ENCODE measurements at regions not wholly inside any gene's neighbourhood (a gene's known extent, or its start where the extent isn't known, plus 50 kb on each side); places are given as distances from the start of the nearest gene placed in this dataset.
"Not testable (repeated sequence)": the region's sequence is repeated elsewhere in the genome, so short reads cannot be mapped to it uniquely, and the experiment has no call there.

- DNase-seq (ENCODE audit: low read depth), result no peak
Measured at GRCh38 chr3:177249203-177249602, 51.9 kb upstream of the TBL1XR1 start.

GRCh38 chr3:177250151-177250550 lies 52.9 kb upstream of the TBL1XR1 start:
- DNase-seq (ENCODE audit: low read depth), result no peak

GRCh38 chr3:177251755-177252154 lies 54.5 kb upstream of the TBL1XR1 start:
- no peak for DNase-seq (ENCODE audit: low read depth)

GRCh38 chr3:177257006-177257405 lies 59.7 kb upstream of the TBL1XR1 start:
- peak; percentile 7 for DNase-seq (ENCODE audit: low read depth)

GRCh38 chr3:177257625-177258024 lies 60.3 kb upstream of the TBL1XR1 start:
- no peak for DNase-seq (ENCODE audit: low read depth)

- DNase-seq (ENCODE audit: low read depth), result no peak
Measured at GRCh38 chr3:177262396-177262795, 65.1 kb upstream of the TBL1XR1 start.

GRCh38 chr3:177263615-177264368 lies 66.5 kb upstream of the TBL1XR1 start:
- peak; percentile 37 for DNase-seq (ENCODE audit: low read depth)

- DNase-seq (ENCODE audit: low read depth), result not testable (repeated sequence)
Measured at GRCh38 chr3:177271811-177272501, 74.7 kb upstream of the TBL1XR1 start.

GRCh38 chr3:177278016-177278415 lies 80.7 kb upstream of the TBL1XR1 start:
- DNase-seq (ENCODE audit: low read depth), result no peak

- DNase-seq (ENCODE audit: low read depth), result no peak
Measured at GRCh38 chr3:177279118-177279815, 82.0 kb upstream of the TBL1XR1 start.

GRCh38 chr3:177281292-177282118 lies 84.2 kb upstream of the TBL1XR1 start:
- no peak for DNase-seq (ENCODE audit: low read depth)

GRCh38 chr3:177282119-177282655 lies 84.9 kb upstream of the TBL1XR1 start:
- no peak for DNase-seq (ENCODE audit: low read depth)

GRCh38 chr3:177283983-177284382 lies 86.7 kb upstream of the TBL1XR1 start:
- peak; percentile 32 for DNase-seq (ENCODE audit: low read depth)

- DNase-seq (ENCODE audit: low read depth), result peak; percentile 84
Measured at GRCh38 chr3:177284383-177284881, 87.2 kb upstream of the TBL1XR1 start.

- DNase-seq (ENCODE audit: low read depth), result peak; percentile 32
Measured at GRCh38 chr3:177286034-177286433, 88.8 kb upstream of the TBL1XR1 start.

- DNase-seq (ENCODE audit: low read depth), result no peak
Measured at GRCh38 chr3:177287231-177287630, 89.9 kb upstream of the TBL1XR1 start.

GRCh38 chr3:177290633-177291032 lies 93.4 kb upstream of the TBL1XR1 start:
- DNase-seq (ENCODE audit: low read depth), result no peak

- peak; percentile 37 for DNase-seq (ENCODE audit: low read depth)
Measured at GRCh38 chr3:177294221-177294620, 96.9 kb upstream of the TBL1XR1 start.

- no peak for DNase-seq (ENCODE audit: low read depth)
Measured at GRCh38 chr3:177295116-177295515, 97.8 kb upstream of the TBL1XR1 start.

GRCh38 chr3:177299250-177299649 lies 102.0 kb upstream of the TBL1XR1 start:
- DNase-seq (ENCODE audit: low read depth), result no peak

- DNase-seq (ENCODE audit: low read depth), result peak; percentile 67
Measured at GRCh38 chr3:177300039-177300833, 103.0 kb upstream of the TBL1XR1 start.

Data from amniotic epithelial cell (primary cell).